Smooth muscle cell (in vitro differentiated cells): ENCODE measurements at regions not wholly inside any gene's neighbourhood (a gene's known extent, or its start where the extent isn't known, plus 50 kb on each side); places are given as distances from the start of the nearest gene placed in this dataset.

Source experiments
- DNase-seq: peaks from one replicate; lab custom pipeline; 2025; ENCODE audit not compliant: unreplicated experiment; lab: John Stamatoyannopoulos, UW
- H2AFZ ChIP-seq: fragments of 200-600 bp; sonication (generic); 2 replicates; pipeline ENCODE4 v1.6.0; 2016; ENCODE audit warnings: antibody characterized with exemption, low read depth, mild to moderate bottlenecking
- H3F3A ChIP-seq: fragments of 200-600 bp; sonication (generic); 2 replicates; pipeline ENCODE4 v1.6.0; 2017; ENCODE audit warnings: antibody characterized with exemption, low read depth
- H3K27ac ChIP-seq: fragments of 200-600 bp; sonication (generic); 2 replicates; pipeline ENCODE4 v1.5.1; 2016; ENCODE audit warnings: low read depth, mild to moderate bottlenecking
- H3K27me3 ChIP-seq: fragments of 200-600 bp; sonication (generic); 2 replicates; pipeline ENCODE4 v1.6.1; 2016; ENCODE audit warnings: low read depth, mild to moderate bottlenecking
- H3K36me3 ChIP-seq: fragments of 200-600 bp; sonication (generic); 2 replicates; pipeline ENCODE4 v1.5.1; 2016; ENCODE audit warnings: low read depth
- H3K4me1 ChIP-seq: fragments of 200-600 bp; sonication (generic); 2 replicates; pipeline ENCODE4 v1.5.1; 2016; ENCODE audit warnings: low read depth
- H3K4me2 ChIP-seq: fragments of 200-600 bp; sonication (generic); 2 replicates; pipeline ENCODE4 v1.6.0; 2016; ENCODE audit warnings: mild to moderate bottlenecking
- H3K4me3 ChIP-seq: fragments of 200-600 bp; sonication (generic); 2 replicates; pipeline ENCODE4 v1.5.1; 2016; ENCODE audit warnings: mild to moderate bottlenecking
- H3K79me2 ChIP-seq: fragments of 200-600 bp; sonication (generic); 2 replicates; pipeline ENCODE4 v1.6.0; 2016; ENCODE audit warnings: low read depth, mild to moderate bottlenecking
- H3K9ac ChIP-seq: fragments of 200-600 bp; sonication (generic); 2 replicates; pipeline ENCODE4 v1.6.0; 2016; ENCODE audit warnings: low read depth
- H3K9me3 ChIP-seq: fragments of 200-600 bp; sonication (generic); replicated peaks from 2 replicates; pipeline ENCODE4 v1.5.1; 2016; ENCODE audit warnings: low read depth
- H4K20me1 ChIP-seq: fragments of 200-600 bp; sonication (generic); 2 replicates; pipeline ENCODE4 v1.6.0; 2016; ENCODE audit warnings: low read depth
- CTCF ChIP-seq: fragments of 200-600 bp; sonication (generic); IDR thresholded peaks from 2 replicates; pipeline ENCODE4 v1.5.1; 2017; ENCODE audit warnings: borderline replicate concordance, mild to moderate bottlenecking, antibody characterized with exemption; ENCODE audit not compliant: insufficient read depth, poor library complexity, severe bottlenecking
- WGBS: methylation state at CpG from one replicate; pipeline ENCODE4 v1.1.7; 2016; ENCODE audit warnings: low lambda C conversion rate; 5-methylcytosine and 5-hydroxymethylcytosine counted together

GRCh38 chr13:67619995-67620380 lies 389.9 kb upstream of the PCDH9 start:
- H3K27ac ChIP-seq, result peak overlapping the region; percentile 93
- TF ChIP-seq CTCF, result no peak
- peak overlapping the region; percentile 69 for H3K9ac ChIP-seq
- H3K27me3 ChIP-seq, result no peaks in the 10 kb centered on the region
- 24% methylated on average over 2 of the region's 2 CpGs for WGBS
- peaks cover 5% of the 10 kb centered on the region for H3K4me1 ChIP-seq
- H3K9me3 ChIP-seq, result no peaks in the 10 kb centered on the region
- no peaks in the 10 kb centered on the region for H3K79me2 ChIP-seq
- peak overlapping the region; percentile 9 for H2AFZ ChIP-seq
- no peaks in the 10 kb centered on the region for H4K20me1 ChIP-seq
- H3F3A ChIP-seq, result peaks cover 5% of the 10 kb centered on the region
- DNase-seq, result no peak
- H3K36me3 ChIP-seq, result no peaks in the 10 kb centered on the region
- peak overlapping the region; percentile 69 for H3K4me2 ChIP-seq
- no peak overlapping the region for H3K4me3 ChIP-seq

- H3K9me3 ChIP-seq, result no peaks in the 10 kb centered on the region
- no peak overlapping the region for H3K4me3 ChIP-seq
- peaks cover 5% of the 10 kb centered on the region for H3K4me1 ChIP-seq
- no peak for TF ChIP-seq CTCF
- no peaks in the 10 kb centered on the region for H4K20me1 ChIP-seq
- no peaks in the 10 kb centered on the region for H3K79me2 ChIP-seq
- peaks cover 5% of the 10 kb centered on the region for H3F3A ChIP-seq
- peak overlapping the region; percentile 93 for H3K27ac ChIP-seq
- DNase-seq, result no peak
- H3K27me3 ChIP-seq, result no peaks in the 10 kb centered on the region
- H3K9ac ChIP-seq, result peak overlapping the region; percentile 69
- H3K4me2 ChIP-seq, result peak overlapping the region; percentile 69
- no peak overlapping the region for H2AFZ ChIP-seq
- no peaks in the 10 kb centered on the region for H3K36me3 ChIP-seq
These were observed 389.3 kb upstream of the PCDH9 start for GRCh38 chr13:67619351-67619994.

- peaks cover 2% of the 10 kb centered on the region for H3F3A ChIP-seq
- TF ChIP-seq CTCF, result no peak
- 97% methylated on average over 1 of the region's 1 CpG for WGBS
- no peaks in the 10 kb centered on the region for H3K9me3 ChIP-seq
- no peak overlapping the region for H3K27ac ChIP-seq
- no peaks in the 10 kb centered on the region for H3K79me2 ChIP-seq
- H3K4me1 ChIP-seq, result no peaks in the 10 kb centered on the region
- H3K36me3 ChIP-seq, result no peaks in the 10 kb centered on the region
- H3K9ac ChIP-seq, result no peak overlapping the region
- no peaks in the 10 kb centered on the region for H4K20me1 ChIP-seq
- H3K27me3 ChIP-seq, result no peaks in the 10 kb centered on the region
- no peak overlapping the region for H3K4me3 ChIP-seq
- DNase-seq, result no peak
- no peak overlapping the region for H3K4me2 ChIP-seq
- H2AFZ ChIP-seq, result no peak overlapping the region
These were observed 384.4 kb upstream of the PCDH9 start for GRCh38 chr13:67614579-67614978.

GRCh38 chr13:67614013-67614412 lies 383.9 kb upstream of the PCDH9 start:
- H2AFZ ChIP-seq, result no peak overlapping the region
- H3K9ac ChIP-seq, result no peak overlapping the region
- WGBS, result 96% methylated on average over 7 of the region's 7 CpGs
- no peaks in the 10 kb centered on the region for H3K4me1 ChIP-seq
- H3K4me2 ChIP-seq, result no peak overlapping the region
- no peak overlapping the region for H3K4me3 ChIP-seq
- DNase-seq, result no peak
- no peaks in the 10 kb centered on the region for H4K20me1 ChIP-seq
- H3K27ac ChIP-seq, result no peak overlapping the region
- no peaks in the 10 kb centered on the region for H3F3A ChIP-seq
- H3K79me2 ChIP-seq, result no peaks in the 10 kb centered on the region
- H3K9me3 ChIP-seq, result no peaks in the 10 kb centered on the region
- H3K36me3 ChIP-seq, result no peaks in the 10 kb centered on the region
- TF ChIP-seq CTCF, result no peak
- no peaks in the 10 kb centered on the region for H3K27me3 ChIP-seq
